GM20000 (cell line): ENCODE measurements at regions not wholly inside any gene's neighbourhood (a gene's known extent, or its start where the extent isn't known, plus 50 kb on each side); places are given as distances from the start of the nearest gene placed in this dataset.

ENCODE experiments used
- DNase-seq: peaks from one replicate; pipeline ENCODE4 v3.0.0; 2012; ENCODE audit warnings: low spot score
- CTCF ChIP-seq: IDR thresholded peaks from 2 replicates; pipeline ENCODE4 v1.5.1; 2012; ENCODE audit warnings: mild to moderate bottlenecking, control low read depth; ENCODE audit errors: extremely low read depth, missing control alignments

GRCh38 chr12:88399811-88400210, 180.5 kb downstream of the KITLG start:
- no peak for DNase-seq
- no peak for TF ChIP-seq CTCF

GRCh38 chr12:88400302-88400701, 180.0 kb downstream of the KITLG start:
- no peak for DNase-seq
- no peak for TF ChIP-seq CTCF

GRCh38 chr12:88401155-88401554, 179.1 kb downstream of the KITLG start:
- TF ChIP-seq CTCF: no peak
- no peak for DNase-seq

- TF ChIP-seq CTCF: no peak
- no peak for DNase-seq
These were observed 173.4 kb downstream of the KITLG start for GRCh38 chr12:88406905-88407304.

GRCh38 chr12:88408823-88409222, 171.4 kb downstream of the KITLG start:
- no peak for TF ChIP-seq CTCF

GRCh38 chr12:88409257-88409656, 171.0 kb downstream of the KITLG start:
- no peak for DNase-seq
- TF ChIP-seq CTCF: no peak

More at GRCh38 chr12:88408823-88409222, 171.4 kb downstream of the KITLG start:
- DNase-seq: no peak

- TF ChIP-seq CTCF: no peak
- no peak for DNase-seq
These were observed 168.6 kb downstream of the KITLG start for GRCh38 chr12:88411689-88412088.
